NB4 (cell line): ENCODE measurements at regions not wholly inside any gene's neighbourhood (a gene's known extent, or its start where the extent isn't known, plus 50 kb on each side); places are given as distances from the start of the nearest gene placed in this dataset.

Source experiments
- DNase-seq: peaks from one replicate; pipeline ENCODE4 v3.0.0; 2010; ENCODE audit warnings: low read depth
- H3K4me3 ChIP-seq: one replicate; pipeline ENCODE4 v1.5.1; 2011; ENCODE audit warnings: mild to moderate bottlenecking, low read depth, low read length, moderate library complexity
- CTCF ChIP-seq: IDR thresholded peaks from one replicate; pipeline ENCODE4 v1.5.1; 2012; ENCODE audit warnings: low read depth, low read length
- MAX ChIP-seq: IDR thresholded peaks from 2 replicates; pipeline ENCODE4 v1.6.1; 2011; ENCODE audit warnings: low read depth, low read length
- MYC ChIP-seq: IDR thresholded peaks from 2 replicates; pipeline ENCODE4 v1.6.1; 2011; ENCODE audit warnings: low read depth, low read length
- POLR2A ChIP-seq: IDR thresholded peaks from 2 replicates; pipeline ENCODE4 v1.6.1; 2011; ENCODE audit warnings: mild to moderate bottlenecking; ENCODE audit not compliant: insufficient read length; ENCODE audit errors: extremely low read depth

GRCh38 chrX:28189011-28189410 is 207.8 kb upstream of the DCAF8L1 start:
- TF ChIP-seq MYC = no peak
- TF ChIP-seq POLR2A = no peak
- TF ChIP-seq MAX = no peak
- no peak for TF ChIP-seq CTCF
- no peak overlapping the region for H3K4me3 ChIP-seq
- no peak for DNase-seq

- TF ChIP-seq MAX = no peak
Observed at GRCh38 chrX:28188526-28188925, 207.3 kb upstream of the DCAF8L1 start.

GRCh38 chrX:28180096-28180495 is 198.8 kb upstream of the DCAF8L1 start:
- no peak for DNase-seq
- no peak overlapping the region for H3K4me3 ChIP-seq
- TF ChIP-seq POLR2A (no peak), MYC (no peak), MAX (no peak)

More at GRCh38 chrX:28188526-28188925, 207.3 kb upstream of the DCAF8L1 start:
- DNase-seq = no peak
- H3K4me3 ChIP-seq = no peak overlapping the region

- DNase-seq = no peak
- TF ChIP-seq MYC (no peak), CTCF (no peak), MAX (no peak), POLR2A (no peak)
- H3K4me3 ChIP-seq = no peak overlapping the region
Observed at GRCh38 chrX:28178206-28178605, 197.0 kb upstream of the DCAF8L1 start.

- no peak for TF ChIP-seq POLR2A
- no peak for TF ChIP-seq MAX
- peak; percentile 63 for TF ChIP-seq CTCF
- TF ChIP-seq MYC = no peak
- peak; percentile 6 for DNase-seq
- H3K4me3 ChIP-seq = no peak overlapping the region
Observed at GRCh38 chrX:28177202-28177601, 196.0 kb upstream of the DCAF8L1 start.

GRCh38 chrX:28170713-28171112 is 189.5 kb upstream of the DCAF8L1 start:
- TF ChIP-seq MYC (no peak), MAX (no peak), POLR2A (no peak), CTCF (no peak)
- H3K4me3 ChIP-seq = no peak overlapping the region
- DNase-seq = no peak
